Hepatocyte (in vitro differentiated cells): ENCODE measurements at regions not wholly inside any gene's neighbourhood (a gene's known extent, or its start where the extent isn't known, plus 50 kb on each side); places are given as distances from the start of the nearest gene placed in this dataset.

Experiments used
- DNase-seq: peaks from one replicate; pipeline ENCODE4 v3.0.0-alpha.2; 2016; ENCODE audit warnings: low spot score
- H2AFZ ChIP-seq: fragments of 200-600 bp; sonication (generic); 2 replicates; pipeline ENCODE4 v1.6.0; 2016; ENCODE audit warnings: antibody characterized with exemption, mild to moderate bottlenecking
- H3K27ac ChIP-seq: fragments of 200-600 bp; sonication (generic); 2 replicates; pipeline ENCODE4 v1.5.1; 2016; ENCODE audit warnings: mild to moderate bottlenecking
- H3K27me3 ChIP-seq: fragments of 200-600 bp; sonication (generic); 2 replicates; pipeline ENCODE4 v1.6.1; 2016
- H3K36me3 ChIP-seq: fragments of 200-600 bp; sonication (generic); replicated peaks from 2 replicates; pipeline ENCODE4 v1.5.1; 2016; ENCODE audit warnings: low read depth; ENCODE audit not compliant: insufficient read depth
- H3K4me1 ChIP-seq: fragments of 200-600 bp; sonication (generic); 2 replicates; pipeline ENCODE4 v1.5.1; 2016; ENCODE audit warnings: mild to moderate bottlenecking, moderate library complexity; ENCODE audit not compliant: insufficient read depth
- H3K4me2 ChIP-seq: fragments of 200-600 bp; sonication (generic); 2 replicates; pipeline ENCODE4 v1.6.0; 2016
- H3K4me3 ChIP-seq: fragments of 200-600 bp; sonication (generic); 2 replicates; pipeline ENCODE4 v1.5.1; 2016; ENCODE audit warnings: mild to moderate bottlenecking
- H3K79me2 ChIP-seq: fragments of 200-600 bp; sonication (generic); 2 replicates; pipeline ENCODE4 v1.6.0; 2017; ENCODE audit warnings: mild to moderate bottlenecking
- H3K9me2 ChIP-seq: fragments of 200-600 bp; sonication (generic); replicated peaks from 2 replicates; pipeline ENCODE4 v1.6.0; 2017; ENCODE audit warnings: mild to moderate bottlenecking; ENCODE audit not compliant: insufficient read depth
- H3K9me3 ChIP-seq: fragments of 200-600 bp; sonication (generic); 2 replicates; pipeline ENCODE4 v1.5.1; 2016; ENCODE audit warnings: low read depth, mild to moderate bottlenecking
- H4K20me1 ChIP-seq: fragments of 200-600 bp; sonication (generic); 2 replicates; pipeline ENCODE4 v1.6.0; 2016; ENCODE audit warnings: mild to moderate bottlenecking; ENCODE audit not compliant: insufficient read depth, poor library complexity, severe bottlenecking
- CTCF ChIP-seq: fragments of 200-600 bp; sonication (generic); IDR thresholded peaks from 2 replicates; pipeline ENCODE4 v1.5.1; 2016; ENCODE audit warnings: antibody characterized with exemption, mild to moderate bottlenecking; ENCODE audit not compliant: poor library complexity
- EZH2 ChIP-seq: fragments of 200-600 bp; sonication (generic); IDR thresholded peaks from 2 replicates; pipeline ENCODE4 v1.6.1; 2016; ENCODE audit warnings: antibody characterized with exemption, mild to moderate bottlenecking, borderline replicate concordance
- EZH2phosphoT487 ChIP-seq: fragments of 200-600 bp; sonication (generic); IDR thresholded peaks from one replicate; pipeline ENCODE4 v1.6.1; 2018; ENCODE audit warnings: antibody characterized with exemption, mild to moderate bottlenecking, low read depth, moderate library complexity; ENCODE audit not compliant: unreplicated experiment, severe bottlenecking
- WGBS: methylation state at CpG from one replicate; pipeline ENCODE4 v1.1.6; 2016; ENCODE audit warnings: low lambda C conversion rate; ENCODE audit errors: missing lambda C conversion rate; 5-methylcytosine and 5-hydroxymethylcytosine counted together

GRCh38 chr18:39840406-39840805, 2114.6 kb upstream of the PIK3C3 start:
- DNase-seq = no peak

GRCh38 chr18:39839782-39840181, 2115.3 kb upstream of the PIK3C3 start:
- Histone ChIP-seq H3K4me3 (no peak overlapping the region), H4K20me1 (no peaks in the 10 kb centered on the region), H3K79me2 (no peaks in the 10 kb centered on the region), H3K27me3 (peaks cover 8% of the 10 kb centered on the region), H3K4me1 (peaks cover 12% of the 10 kb centered on the region), H3K36me3 (no peaks in the 10 kb centered on the region), H3K9me3 (no peaks in the 10 kb centered on the region), H2AFZ (no peak overlapping the region), H3K27ac (no peak overlapping the region), H3K4me2 (no peak overlapping the region), H3K9me2 (no peaks in the 10 kb centered on the region)
- DNase-seq = no peak
- no peak for TF ChIP-seq EZH2phosphoT487
- no peak for TF ChIP-seq CTCF
- no peak for TF ChIP-seq EZH2
- WGBS = 93% methylated on average over 4 of the region's 4 CpGs

More at GRCh38 chr18:39840406-39840805, 2114.6 kb upstream of the PIK3C3 start:
- Histone ChIP-seq H3K36me3 (no peaks in the 10 kb centered on the region), H3K4me3 (no peak overlapping the region), H2AFZ (no peak overlapping the region), H3K79me2 (no peaks in the 10 kb centered on the region), H3K9me2 (no peaks in the 10 kb centered on the region), H3K27ac (peak overlapping the region; percentile 57), H3K4me1 (peaks cover 12% of the 10 kb centered on the region), H4K20me1 (no peaks in the 10 kb centered on the region), H3K9me3 (no peaks in the 10 kb centered on the region), H3K27me3 (peaks cover 8% of the 10 kb centered on the region), H3K4me2 (peak overlapping the region; percentile 92)
- TF ChIP-seq EZH2 (no peak), EZH2phosphoT487 (no peak), CTCF (no peak)
- 52% methylated on average over 3 of the region's 3 CpGs for WGBS

GRCh38 chr18:39838831-39839230, 2116.2 kb upstream of the PIK3C3 start:
- Histone ChIP-seq H3K27me3 (peaks cover 3% of the 10 kb centered on the region), H3K9me3 (no peaks in the 10 kb centered on the region), H3K9me2 (no peaks in the 10 kb centered on the region), H3K79me2 (no peaks in the 10 kb centered on the region), H3K4me2 (no peak overlapping the region), H2AFZ (no peak overlapping the region), H3K36me3 (no peaks in the 10 kb centered on the region), H3K4me3 (no peak overlapping the region), H3K4me1 (peaks cover 12% of the 10 kb centered on the region), H3K27ac (no peak overlapping the region), H4K20me1 (no peaks in the 10 kb centered on the region)
- TF ChIP-seq EZH2 (no peak), CTCF (no peak), EZH2phosphoT487 (no peak)
- WGBS = 92% methylated on average over 3 of the region's 3 CpGs
- no peak for DNase-seq
